SHP77 (cell line): ENCODE measurements at regions not wholly inside any gene's neighbourhood (a gene's known extent, or its start where the extent isn't known, plus 50 kb on each side); places are given as distances from the start of the nearest gene placed in this dataset.
"Not testable (repeated sequence)": the region's sequence is repeated elsewhere in the genome, so short reads cannot be mapped to it uniquely, and the experiment has no call there.

Experiments used
- DNase-seq, 2 experiments: peaks; one replicate each; lab custom pipeline; 2025; lab: John Stamatoyannopoulos, UW

DNA sequence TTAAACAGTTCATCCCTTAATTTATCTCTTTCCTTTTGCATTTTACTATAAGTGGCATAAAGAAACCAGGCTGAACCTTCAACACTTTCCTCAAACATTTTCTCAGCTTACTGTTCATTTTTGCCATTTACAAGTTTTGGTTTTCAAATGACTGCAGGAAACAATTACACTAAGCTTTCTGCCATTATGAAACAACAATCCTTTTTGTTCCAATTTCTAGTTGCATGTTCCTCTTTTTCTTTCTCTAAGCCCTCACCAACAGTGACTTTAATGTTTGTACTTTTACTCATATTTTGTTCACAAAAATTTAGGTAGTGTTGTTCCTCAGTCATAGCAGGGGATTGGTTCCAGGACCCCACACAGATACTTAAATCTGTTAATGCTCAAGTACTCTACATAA is 1526.1 kb downstream of the STIM2 start:
- no peak for DNase-seq

- no peak for DNase-seq
Measured at GRCh38 chr4:28388471-28388870, 1527.8 kb downstream of the STIM2 start.

GRCh38 chr4:28391877-28392276 is 1531.2 kb downstream of the STIM2 start:
- no peak for DNase-seq

GRCh38 chr4:28402751-28403150 is 1542.1 kb downstream of the STIM2 start:
- no peak for DNase-seq

- no peak for DNase-seq
Measured at GRCh38 chr4:28421221-28421620, 1560.6 kb downstream of the STIM2 start.

- no peak for DNase-seq
Measured at GRCh38 chr4:28426251-28426650, 1565.6 kb downstream of the STIM2 start.

- DNase-seq: no peak
Measured at GRCh38 chr4:28427306-28428085, 1566.9 kb downstream of the STIM2 start.

- DNase-seq: no peak
Measured at GRCh38 chr4:28432348-28433025, 1571.8 kb downstream of the STIM2 start.

DNA sequence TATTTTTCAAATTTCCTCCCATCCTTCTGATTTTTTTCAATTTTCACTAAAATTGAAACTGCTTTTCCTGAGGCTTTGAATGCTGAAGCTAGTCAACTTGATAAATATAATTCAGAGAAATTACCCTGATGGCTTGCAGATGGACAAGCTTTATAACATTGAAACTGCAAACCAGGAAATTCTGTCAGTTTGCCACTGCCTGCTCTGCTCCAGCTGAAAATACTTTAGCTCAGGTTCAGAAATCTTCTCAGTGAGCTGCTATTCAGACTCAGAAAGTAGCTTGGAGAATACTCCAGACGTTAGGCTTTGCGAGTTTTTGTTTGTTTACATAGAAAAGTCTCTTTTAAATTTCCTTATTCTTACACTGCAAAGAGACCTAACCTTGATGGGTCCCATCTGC is 1574.7 kb downstream of the STIM2 start:
- no peak for DNase-seq

DNA sequence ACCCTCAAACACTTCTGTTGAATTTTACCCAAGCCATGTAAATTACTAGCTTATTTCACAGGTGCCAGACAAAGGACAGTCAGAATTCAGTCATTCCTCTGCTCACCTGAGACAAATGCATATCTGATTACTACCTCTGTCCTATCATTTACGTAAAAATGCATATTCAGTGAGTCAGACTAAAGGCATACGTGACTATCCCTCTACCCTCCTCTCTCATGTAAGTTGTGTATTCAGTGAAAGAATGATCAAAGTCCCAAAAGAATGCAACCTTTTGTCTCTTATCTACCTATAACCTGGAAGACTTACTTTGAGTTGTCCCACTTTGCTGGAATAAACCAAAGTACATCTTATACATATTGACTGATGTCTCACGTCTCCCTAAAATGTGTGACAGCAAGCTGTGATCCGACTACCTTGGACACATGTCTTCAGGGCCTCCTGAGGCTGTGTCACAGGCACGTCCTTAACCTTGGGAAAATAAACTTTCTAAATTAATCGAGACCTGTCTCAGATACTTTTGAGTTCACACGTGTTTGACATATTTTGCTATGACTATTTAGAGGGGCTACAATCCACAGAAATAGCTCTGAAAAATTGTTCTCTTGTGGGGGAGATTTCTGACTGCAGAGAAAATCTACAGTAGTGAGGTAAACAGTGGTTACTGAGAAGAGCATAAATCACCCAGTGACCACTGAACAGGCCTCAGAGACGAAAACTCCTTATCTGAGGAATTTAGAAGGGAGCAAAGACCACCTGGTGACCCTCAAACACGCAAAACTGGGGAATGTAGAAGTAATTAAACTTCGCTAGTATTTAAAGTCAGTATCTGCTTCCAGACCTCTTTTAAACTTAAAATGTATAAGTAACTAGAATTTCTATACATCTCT is 1575.8 kb downstream of the STIM2 start:
- no peak for DNase-seq

- DNase-seq: no peak
Measured at GRCh38 chr4:28443371-28443770, 1582.7 kb downstream of the STIM2 start.

DNA sequence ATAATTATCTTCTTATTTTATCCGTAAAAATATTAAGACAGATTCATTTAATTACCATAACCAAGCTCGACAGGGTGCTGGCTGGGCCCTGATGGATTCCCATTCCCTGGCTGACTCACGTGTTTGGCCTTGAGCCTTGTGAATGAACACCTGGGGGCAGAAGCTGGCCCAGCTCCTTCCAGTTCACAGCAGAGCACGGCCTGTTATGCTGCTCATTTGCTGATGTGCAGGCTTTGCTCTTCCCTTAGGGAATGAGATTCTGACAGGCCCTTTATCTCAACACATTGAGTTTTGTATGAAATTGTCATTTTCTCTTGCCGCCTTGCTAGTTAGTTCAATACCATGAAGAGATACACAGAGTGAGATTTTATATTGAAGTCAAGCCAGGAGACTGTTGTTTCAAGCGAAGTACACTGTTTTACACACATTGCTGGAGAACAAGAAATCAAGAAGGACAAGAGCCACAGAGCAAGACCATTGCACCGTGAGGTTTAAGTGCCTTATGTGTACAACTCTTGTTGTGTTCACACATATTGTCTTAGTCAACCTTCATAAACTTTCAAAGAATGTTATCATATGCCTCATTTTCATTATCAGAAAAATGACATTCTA is 1583.3 kb downstream of the STIM2 start:
- DNase-seq: peak; percentile 1 to 4

- DNase-seq: no peak
Measured at GRCh38 chr4:28444886-28445496, 1584.3 kb downstream of the STIM2 start.

- no peak for DNase-seq
Measured at GRCh38 chr4:28449085-28449484, 1588.4 kb downstream of the STIM2 start.

GRCh38 chr4:28451346-28451745 is 1590.7 kb downstream of the STIM2 start:
- DNase-seq: no peak

GRCh38 chr4:28462766-28463700 is 1602.4 kb downstream of the STIM2 start:
- DNase-seq: no peak

- DNase-seq: no peak
Measured at GRCh38 chr4:28464823-28465222, 1604.2 kb downstream of the STIM2 start.

GRCh38 chr4:28466886-28467285 is 1606.2 kb downstream of the STIM2 start:
- not testable (repeated sequence) for DNase-seq

- no peak for DNase-seq
Measured at GRCh38 chr4:28469387-28469786, 1608.7 kb downstream of the STIM2 start.

- DNase-seq: no peak
Measured at GRCh38 chr4:28469886-28470285, 1609.2 kb downstream of the STIM2 start.

- DNase-seq: no peak
Measured at GRCh38 chr4:28475381-28475780, 1614.7 kb downstream of the STIM2 start.
